GM21526 (cell line): ENCODE measurements at regions not wholly inside any gene's neighbourhood (a gene's known extent, or its start where the extent isn't known, plus 50 kb on each side); places are given as distances from the start of the nearest gene placed in this dataset.
"Not testable (repeated sequence)": the region's sequence is repeated elsewhere in the genome, so short reads cannot be mapped to it uniquely, and the experiment has no call there.

Experiments used
- ATAC-seq: cut with Tn5 transposase; IDR thresholded peaks from one replicate; pipeline ENCODE4 v1.9.1; 2021; ENCODE audit warnings: moderate library complexity; ENCODE audit not compliant: unreplicated experiment, low FRiP score

- peak; percentile 27 for ATAC-seq
Measured at GRCh38 chr12:89882050-89882449, 173.4 kb upstream of the ATP2B1 start.

- ATAC-seq = peak; percentile 96
Measured at GRCh38 chr12:89880690-89881350, 172.2 kb upstream of the ATP2B1 start.

GRCh38 chr12:89879766-89880165 lies 171.1 kb upstream of the ATP2B1 start:
- ATAC-seq = no peak

GRCh38 chr12:89878950-89879349 lies 170.3 kb upstream of the ATP2B1 start:
- no peak for ATAC-seq

- no peak for ATAC-seq
Measured at GRCh38 chr12:89878327-89878726, 169.7 kb upstream of the ATP2B1 start.

GRCh38 chr12:89877671-89878070 lies 169.0 kb upstream of the ATP2B1 start:
- ATAC-seq = no peak

GRCh38 chr12:89877136-89877535 lies 168.5 kb upstream of the ATP2B1 start:
- no peak for ATAC-seq

- no peak for ATAC-seq
Measured at GRCh38 chr12:89875809-89876208, 167.2 kb upstream of the ATP2B1 start.

GRCh38 chr12:89875225-89875624 lies 166.6 kb upstream of the ATP2B1 start:
- ATAC-seq = no peak

- ATAC-seq = no peak
Measured at GRCh38 chr12:89874146-89874545, 165.5 kb upstream of the ATP2B1 start.

- ATAC-seq = no peak
Measured at GRCh38 chr12:89873745-89874144, 165.1 kb upstream of the ATP2B1 start.

- ATAC-seq = no peak
Measured at GRCh38 chr12:89872922-89873630, 164.4 kb upstream of the ATP2B1 start.

- ATAC-seq = no peak
Measured at GRCh38 chr12:89870413-89871184, 162.0 kb upstream of the ATP2B1 start.

- not testable (repeated sequence) for ATAC-seq
Measured at GRCh38 chr12:89867611-89868010, 159.0 kb upstream of the ATP2B1 start.

GRCh38 chr12:89864411-89864810 lies 155.8 kb upstream of the ATP2B1 start:
- ATAC-seq = no peak

- ATAC-seq = no peak
Measured at GRCh38 chr12:89863968-89864367, 155.3 kb upstream of the ATP2B1 start.

- ATAC-seq = peak; percentile 67
Measured at GRCh38 chr12:89863493-89863938, 154.9 kb upstream of the ATP2B1 start.

GRCh38 chr12:89862511-89863445 lies 154.1 kb upstream of the ATP2B1 start:
- ATAC-seq = peak; percentile 69

- no peak for ATAC-seq
Measured at GRCh38 chr12:89861086-89861485, 152.4 kb upstream of the ATP2B1 start.

- ATAC-seq = no peak
Measured at GRCh38 chr12:89859508-89860220, 151.0 kb upstream of the ATP2B1 start.
